ENCODE measurements at regions not wholly inside any gene's neighbourhood (a gene's known extent, or its start where the extent isn't known, plus 50 kb on each side); places are given as distances from the start of the nearest gene placed in this dataset.

GRCh38 chr2:194745557-194746146 lies 911.4 kb upstream of the SLC39A10 start:
- no peak for TF ChIP-seq EP300 (IDR thresholded peaks at IDR 0.05)
- no peak for TF ChIP-seq POLR2A (IDR thresholded peaks at IDR 0.05)
- TF ChIP-seq POLR2AphosphoS5 (IDR thresholded peaks at IDR 0.05), result no peak
- no peak for TF ChIP-seq CTCF (IDR thresholded peaks at IDR 0.05)
- Histone ChIP-seq H3K4me3 (no peak overlapping the region), H3K4me1 (no peaks in the 10 kb centered on the region), H3K27me3 (no peaks in the 10 kb centered on the region), H3K27ac (no peak overlapping the region), H3K9me3 (no peaks in the 10 kb centered on the region), H3K36me3 (no peaks in the 10 kb centered on the region)
- no peak for DNase-seq (ENCODE audit: low spot score in 2 of 2)
- WGBS, result 50% methylated on average over 3 of the region's 3 CpGs

GRCh38 chr2:194742706-194743105 lies 914.3 kb upstream of the SLC39A10 start:
- TF ChIP-seq CTCF (IDR thresholded peaks at IDR 0.05) (no peak), POLR2AphosphoS5 (IDR thresholded peaks at IDR 0.05) (no peak), POLR2A (IDR thresholded peaks at IDR 0.05) (no peak), EP300 (IDR thresholded peaks at IDR 0.05) (no peak)
- WGBS, result 77% methylated on average over 2 of the region's 2 CpGs
- no peak overlapping the region for H3K4me3 ChIP-seq
- H3K27me3 ChIP-seq, result no peaks in the 10 kb centered on the region
- no peaks in the 10 kb centered on the region for H3K9me3 ChIP-seq
- H3K4me1 ChIP-seq, result no peaks in the 10 kb centered on the region
- H3K36me3 ChIP-seq, result no peaks in the 10 kb centered on the region
- H3K27ac ChIP-seq, result no peak overlapping the region
- DNase-seq (ENCODE audit: low spot score in 2 of 2), result no peak

- Histone ChIP-seq H3K27me3 (no peaks in the 10 kb centered on the region), H3K4me3 (no peak overlapping the region), H3K36me3 (no peaks in the 10 kb centered on the region), H3K27ac (no peak overlapping the region), H3K4me1 (no peaks in the 10 kb centered on the region), H3K9me3 (no peaks in the 10 kb centered on the region)
- WGBS, result 86% methylated on average over 3 of the region's 3 CpGs
- DNase-seq (ENCODE audit: low spot score in 2 of 2), result no peak
- TF ChIP-seq EP300 (IDR thresholded peaks at IDR 0.05) (no peak), POLR2AphosphoS5 (IDR thresholded peaks at IDR 0.05) (no peak), CTCF (IDR thresholded peaks at IDR 0.05) (no peak), POLR2A (IDR thresholded peaks at IDR 0.05) (no peak)
Measured at GRCh38 chr2:194739217-194739616, 917.8 kb upstream of the SLC39A10 start.

GRCh38 chr2:194735837-194736542 lies 921.0 kb upstream of the SLC39A10 start:
- no peaks in the 10 kb centered on the region for H3K36me3 ChIP-seq

More at GRCh38 chr2:194735837-194736542, 921.0 kb upstream of the SLC39A10 start:
- H3K9me3 ChIP-seq, result no peaks in the 10 kb centered on the region
- no peak for TF ChIP-seq POLR2AphosphoS5 (IDR thresholded peaks at IDR 0.05)
- no peak for TF ChIP-seq POLR2A (IDR thresholded peaks at IDR 0.05)
- no peak for TF ChIP-seq EP300 (IDR thresholded peaks at IDR 0.05)
- TF ChIP-seq CTCF (IDR thresholded peaks at IDR 0.05), result no peak
- no peak overlapping the region for H3K27ac ChIP-seq
- no peaks in the 10 kb centered on the region for H3K4me1 ChIP-seq
- WGBS, result 84% methylated on average over 2 of the region's 2 CpGs
- no peak for DNase-seq (ENCODE audit: low spot score in 2 of 2)
- H3K27me3 ChIP-seq, result no peaks in the 10 kb centered on the region
- no peak overlapping the region for H3K4me3 ChIP-seq

Measured in suprapubic skin (tissue), 4 donors.